WTC11 (cell line): ENCODE measurements at regions not wholly inside any gene's neighbourhood (a gene's known extent, or its start where the extent isn't known, plus 50 kb on each side); places are given as distances from the start of the nearest gene placed in this dataset.

ENCODE experiments used
- ATAC-seq: fragments of 200-7000 bp; cut with Tn5 transposase; 2 replicates; pipeline ENCODE4 v1.10.0; 2021; ENCODE audit warnings: mild to moderate bottlenecking, moderate library complexity
- CTCF ChIA-PET: fragments of 300-600 bp; sonication (Branson Sonifier 250); formaldehyde crosslinking; loops from one replicate; lab custom pipeline; 2021; ENCODE audit warnings: antibody characterized with exemption; lab: Charles Lee
- POLR2A ChIA-PET: fragments of 350-600 bp; sonication (Branson Sonifier 250); formaldehyde crosslinking; loops from one replicate; lab custom pipeline; 2021; ENCODE audit warnings: antibody characterized with exemption; lab: Charles Lee
- DNase-seq: peaks from one replicate; pipeline ENCODE4 v3.0.0; 2021; ENCODE audit warnings: low spot score
- H3K27ac Mint-ChIP-seq: 2 replicates; pipeline ENCODE4 v1.8.0; 2021; ENCODE audit warnings: mixed read lengths
- H3K27me3 Mint-ChIP-seq: 2 replicates; pipeline ENCODE4 v1.8.0; 2021; ENCODE audit warnings: low read depth, mild to moderate bottlenecking, moderate library complexity, mixed read lengths
- H3K36me3 Mint-ChIP-seq: 2 replicates; pipeline ENCODE4 v1.8.0; 2021; ENCODE audit warnings: mixed read lengths
- H3K4me1 Mint-ChIP-seq: 2 replicates; pipeline ENCODE4 v1.8.0; 2022; ENCODE audit warnings: mixed read lengths
- H3K4me3 Mint-ChIP-seq: 2 replicates; pipeline ENCODE4 v1.8.0; 2021; ENCODE audit warnings: mild to moderate bottlenecking, moderate library complexity, mixed read lengths
- H3K9me3 Mint-ChIP-seq: 2 replicates; pipeline ENCODE4 v1.8.0; 2021; ENCODE audit warnings: mixed read lengths
- FOXJ3 ChIP-seq: sonication (generic); formaldehyde crosslinking; IDR thresholded peaks from 2 replicates; pipeline ENCODE4 v1.9.0; 2021; ENCODE audit warnings: missing genetic modification reagents, mild to moderate bottlenecking, borderline replicate concordance
- FOXP1 ChIP-seq: sonication (generic); formaldehyde crosslinking; IDR thresholded peaks from 2 replicates; pipeline ENCODE4 v1.8.0; 2022; ENCODE audit warnings: missing genetic modification reagents, mild to moderate bottlenecking, moderate library complexity, borderline replicate concordance
- GTF2I ChIP-seq: fragments of 250-450 bp; sonication (Bioruptor Pico); conservative IDR thresholded peaks from 2 replicates; pipeline ENCODE4 v1.4.0; 2021; ENCODE audit warnings: mild to moderate bottlenecking
- IRF2 ChIP-seq: sonication (generic); formaldehyde crosslinking; IDR thresholded peaks from 2 replicates; pipeline ENCODE4 v1.8.0; 2022; ENCODE audit warnings: low read depth, missing genetic modification reagents, borderline replicate concordance
- KAT7 ChIP-seq: sonication (generic); formaldehyde crosslinking; IDR thresholded peaks from 2 replicates; pipeline ENCODE4 v1.8.1; 2023; ENCODE audit warnings: missing genetic modification reagents, mild to moderate bottlenecking, borderline replicate concordance
- SMAD3 ChIP-seq: sonication (generic); formaldehyde crosslinking; IDR thresholded peaks from 2 replicates; pipeline ENCODE4 v1.8.0; 2022; ENCODE audit warnings: missing genetic modification reagents, mild to moderate bottlenecking, borderline replicate concordance
- SMAD4 ChIP-seq: sonication (generic); formaldehyde crosslinking; IDR thresholded peaks from 2 replicates; pipeline ENCODE4 v1.8.0; 2022; ENCODE audit warnings: mild to moderate bottlenecking, missing genetic modification reagents
- SP1 ChIP-seq: sonication (generic); formaldehyde crosslinking; conservative IDR thresholded peaks from 2 replicates; pipeline ENCODE4 v1.8.1; 2022; ENCODE audit warnings: missing genetic modification reagents
- ZNF138 ChIP-seq: sonication (generic); formaldehyde crosslinking; conservative IDR thresholded peaks from 2 replicates; pipeline ENCODE4 v1.8.1; 2022; ENCODE audit warnings: mild to moderate bottlenecking, moderate library complexity, missing genetic modification reagents
- ZNF219 ChIP-seq: sonication (generic); formaldehyde crosslinking; IDR thresholded peaks from 2 replicates; pipeline ENCODE4 v1.8.0; 2023; ENCODE audit warnings: missing genetic modification reagents, mild to moderate bottlenecking, borderline replicate concordance
- ZNF317 ChIP-seq: sonication (generic); formaldehyde crosslinking; IDR thresholded peaks from 2 replicates; pipeline ENCODE4 v1.8.1; 2023; ENCODE audit warnings: low read depth, mild to moderate bottlenecking, moderate library complexity, missing genetic modification reagents, borderline replicate concordance
- ZNF416 ChIP-seq: fragments of 250-450 bp; sonication (Bioruptor Pico); IDR thresholded peaks from 2 replicates; pipeline ENCODE4 v1.9.0; 2021; ENCODE audit warnings: mild to moderate bottlenecking, inconsistent platforms
- TF ChIP-seq, protein P1 (sequence below): sonication (generic); formaldehyde crosslinking; IDR thresholded peaks from 2 replicates; pipeline ENCODE4 v1.8.0; 2023; ENCODE audit warnings: mild to moderate bottlenecking, missing genetic modification reagents
- TF ChIP-seq, protein P2 (sequence below): sonication (generic); formaldehyde crosslinking; IDR thresholded peaks from 2 replicates; pipeline ENCODE4 v1.8.1; 2023; ENCODE audit warnings: mild to moderate bottlenecking, missing genetic modification reagents
- TF ChIP-seq, protein P3 (sequence below): fragments of 250-450 bp; sonication (Bioruptor Pico); IDR thresholded peaks from 2 replicates; pipeline ENCODE4 v1.9.0; 2021; ENCODE audit warnings: mild to moderate bottlenecking, borderline replicate concordance
- TF ChIP-seq, protein P4 (sequence below): fragments of 200-600 bp; IDR thresholded peaks from 2 replicates; pipeline ENCODE4 v1.8.0; 2022; ENCODE audit warnings: antibody characterized with exemption

DNA sequence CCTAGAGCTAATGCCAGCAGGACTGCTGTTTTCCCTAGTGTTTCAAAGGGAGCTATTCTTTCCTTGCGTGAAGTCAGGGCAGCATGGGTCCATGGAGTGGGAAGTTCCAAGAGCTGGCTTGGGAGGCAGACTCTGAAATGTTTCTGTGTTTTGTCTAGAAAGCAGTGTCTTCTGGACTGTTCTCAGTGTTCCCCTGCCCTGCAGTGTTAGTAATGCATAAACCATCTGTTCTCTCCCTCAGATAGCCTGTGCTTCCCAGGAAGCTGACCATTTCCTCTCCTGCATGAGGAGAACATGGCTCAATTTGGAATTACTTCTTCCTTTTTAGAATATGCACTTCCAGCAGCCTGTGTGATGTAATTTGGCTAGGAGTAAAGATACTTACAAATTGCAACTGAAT is 116.7 kb upstream of the CXCL13 start:
- no peak for ATAC-seq
- no peak overlapping the region for H3K27ac Mint-ChIP-seq
- ChIA-PET POLR2A (no interaction called here), CTCF (interaction anchor here (1.1 kb wide), 1 partner anchor 24 kb away, joined by 3 read pairs; no protein-coding TSS in a partner anchor)
- TF ChIP-seq GTF2I (CRISPR knock-in tag) = no peak
- peaks cover 12% of the 10 kb centered on the region for H3K9me3 Mint-ChIP-seq
- peaks cover 13% of the 10 kb centered on the region for H3K27me3 Mint-ChIP-seq
- no peak overlapping the region for H3K4me3 Mint-ChIP-seq
- DNase-seq = no peak
- no peaks in the 10 kb centered on the region for H3K4me1 Mint-ChIP-seq
- no peaks in the 10 kb centered on the region for H3K36me3 Mint-ChIP-seq

DNA sequence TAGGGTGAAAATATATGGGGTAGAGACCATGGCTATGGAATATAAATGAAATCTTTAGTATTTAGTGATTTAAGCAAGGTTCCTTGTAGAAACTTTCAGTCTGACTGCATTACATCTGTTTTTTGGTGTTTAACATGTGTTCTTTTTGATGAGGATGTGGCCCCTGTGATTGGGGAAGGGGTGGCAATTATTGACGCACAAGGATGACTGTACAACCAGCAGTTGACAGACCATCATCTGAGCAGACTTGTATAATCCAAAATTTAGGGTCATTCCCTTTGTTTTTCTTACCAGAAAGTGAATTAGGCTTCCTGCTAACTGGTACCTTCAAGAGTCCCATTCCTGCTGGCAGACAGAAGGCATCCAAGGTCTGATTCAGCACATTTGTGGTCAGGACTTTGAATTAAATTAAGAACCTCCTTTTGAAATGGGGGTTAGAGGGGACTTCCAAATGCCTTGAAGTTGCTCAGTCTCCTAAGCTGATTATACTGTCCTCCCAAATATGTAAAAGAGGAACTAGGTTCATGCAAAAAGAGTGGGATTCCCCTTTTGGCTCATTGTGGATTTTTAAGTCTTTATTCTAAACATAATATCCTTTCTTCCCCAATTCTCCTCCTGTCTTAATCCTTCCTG is 112.4 kb upstream of the CXCL13 start:
- H3K4me1 Mint-ChIP-seq = no peaks in the 10 kb centered on the region
- TF ChIP-seq GTF2I (CRISPR knock-in tag) = no peak
- TF ChIP-seq ZNF416 (CRISPR knock-in tag) = no peak
- no peak for TF ChIP-seq SMAD3 (CRISPR knock-in tag)
- no peak for TF ChIP-seq IRF2 (CRISPR knock-in tag)
- no peak for TF ChIP-seq ZNF138 (CRISPR knock-in tag)
- TF ChIP-seq, protein P1, sequence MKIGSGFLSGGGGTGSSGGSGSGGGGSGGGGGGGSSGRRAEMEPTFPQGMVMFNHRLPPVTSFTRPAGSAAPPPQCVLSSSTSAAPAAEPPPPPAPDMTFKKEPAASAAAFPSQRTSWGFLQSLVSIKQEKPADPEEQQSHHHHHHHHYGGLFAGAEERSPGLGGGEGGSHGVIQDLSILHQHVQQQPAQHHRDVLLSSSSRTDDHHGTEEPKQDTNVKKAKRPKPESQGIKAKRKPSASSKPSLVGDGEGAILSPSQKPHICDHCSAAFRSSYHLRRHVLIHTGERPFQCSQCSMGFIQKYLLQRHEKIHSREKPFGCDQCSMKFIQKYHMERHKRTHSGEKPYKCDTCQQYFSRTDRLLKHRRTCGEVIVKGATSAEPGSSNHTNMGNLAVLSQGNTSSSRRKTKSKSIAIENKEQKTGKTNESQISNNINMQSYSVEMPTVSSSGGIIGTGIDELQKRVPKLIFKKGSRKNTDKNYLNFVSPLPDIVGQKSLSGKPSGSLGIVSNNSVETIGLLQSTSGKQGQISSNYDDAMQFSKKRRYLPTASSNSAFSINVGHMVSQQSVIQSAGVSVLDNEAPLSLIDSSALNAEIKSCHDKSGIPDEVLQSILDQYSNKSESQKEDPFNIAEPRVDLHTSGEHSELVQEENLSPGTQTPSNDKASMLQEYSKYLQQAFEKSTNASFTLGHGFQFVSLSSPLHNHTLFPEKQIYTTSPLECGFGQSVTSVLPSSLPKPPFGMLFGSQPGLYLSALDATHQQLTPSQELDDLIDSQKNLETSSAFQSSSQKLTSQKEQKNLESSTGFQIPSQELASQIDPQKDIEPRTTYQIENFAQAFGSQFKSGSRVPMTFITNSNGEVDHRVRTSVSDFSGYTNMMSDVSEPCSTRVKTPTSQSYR (CRISPR knock-in tag) = no peak
- TF ChIP-seq SP1 (CRISPR knock-in tag) = no peak
- TF ChIP-seq, protein P2, sequence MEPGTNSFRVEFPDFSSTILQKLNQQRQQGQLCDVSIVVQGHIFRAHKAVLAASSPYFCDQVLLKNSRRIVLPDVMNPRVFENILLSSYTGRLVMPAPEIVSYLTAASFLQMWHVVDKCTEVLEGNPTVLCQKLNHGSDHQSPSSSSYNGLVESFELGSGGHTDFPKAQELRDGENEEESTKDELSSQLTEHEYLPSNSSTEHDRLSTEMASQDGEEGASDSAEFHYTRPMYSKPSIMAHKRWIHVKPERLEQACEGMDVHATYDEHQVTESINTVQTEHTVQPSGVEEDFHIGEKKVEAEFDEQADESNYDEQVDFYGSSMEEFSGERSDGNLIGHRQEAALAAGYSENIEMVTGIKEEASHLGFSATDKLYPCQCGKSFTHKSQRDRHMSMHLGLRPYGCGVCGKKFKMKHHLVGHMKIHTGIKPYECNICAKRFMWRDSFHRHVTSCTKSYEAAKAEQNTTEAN (CRISPR knock-in tag) = no peak
- TF ChIP-seq, protein P3, sequence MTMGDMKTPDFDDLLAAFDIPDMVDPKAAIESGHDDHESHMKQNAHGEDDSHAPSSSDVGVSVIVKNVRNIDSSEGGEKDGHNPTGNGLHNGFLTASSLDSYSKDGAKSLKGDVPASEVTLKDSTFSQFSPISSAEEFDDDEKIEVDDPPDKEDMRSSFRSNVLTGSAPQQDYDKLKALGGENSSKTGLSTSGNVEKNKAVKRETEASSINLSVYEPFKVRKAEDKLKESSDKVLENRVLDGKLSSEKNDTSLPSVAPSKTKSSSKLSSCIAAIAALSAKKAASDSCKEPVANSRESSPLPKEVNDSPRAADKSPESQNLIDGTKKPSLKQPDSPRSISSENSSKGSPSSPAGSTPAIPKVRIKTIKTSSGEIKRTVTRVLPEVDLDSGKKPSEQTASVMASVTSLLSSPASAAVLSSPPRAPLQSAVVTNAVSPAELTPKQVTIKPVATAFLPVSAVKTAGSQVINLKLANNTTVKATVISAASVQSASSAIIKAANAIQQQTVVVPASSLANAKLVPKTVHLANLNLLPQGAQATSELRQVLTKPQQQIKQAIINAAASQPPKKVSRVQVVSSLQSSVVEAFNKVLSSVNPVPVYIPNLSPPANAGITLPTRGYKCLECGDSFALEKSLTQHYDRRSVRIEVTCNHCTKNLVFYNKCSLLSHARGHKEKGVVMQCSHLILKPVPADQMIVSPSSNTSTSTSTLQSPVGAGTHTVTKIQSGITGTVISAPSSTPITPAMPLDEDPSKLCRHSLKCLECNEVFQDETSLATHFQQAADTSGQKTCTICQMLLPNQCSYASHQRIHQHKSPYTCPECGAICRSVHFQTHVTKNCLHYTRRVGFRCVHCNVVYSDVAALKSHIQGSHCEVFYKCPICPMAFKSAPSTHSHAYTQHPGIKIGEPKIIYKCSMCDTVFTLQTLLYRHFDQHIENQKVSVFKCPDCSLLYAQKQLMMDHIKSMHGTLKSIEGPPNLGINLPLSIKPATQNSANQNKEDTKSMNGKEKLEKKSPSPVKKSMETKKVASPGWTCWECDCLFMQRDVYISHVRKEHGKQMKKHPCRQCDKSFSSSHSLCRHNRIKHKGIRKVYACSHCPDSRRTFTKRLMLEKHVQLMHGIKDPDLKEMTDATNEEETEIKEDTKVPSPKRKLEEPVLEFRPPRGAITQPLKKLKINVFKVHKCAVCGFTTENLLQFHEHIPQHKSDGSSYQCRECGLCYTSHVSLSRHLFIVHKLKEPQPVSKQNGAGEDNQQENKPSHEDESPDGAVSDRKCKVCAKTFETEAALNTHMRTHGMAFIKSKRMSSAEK (CRISPR knock-in tag) = no peak
- TF ChIP-seq FOXJ3 (CRISPR knock-in tag) = no peak
- no peak for TF ChIP-seq FOXP1
- TF ChIP-seq ZNF219 (CRISPR knock-in tag) = no peak
- no peak for TF ChIP-seq ZNF317 (CRISPR knock-in tag)
- no peak for TF ChIP-seq SMAD4 (CRISPR knock-in tag)
- TF ChIP-seq, protein P4, sequence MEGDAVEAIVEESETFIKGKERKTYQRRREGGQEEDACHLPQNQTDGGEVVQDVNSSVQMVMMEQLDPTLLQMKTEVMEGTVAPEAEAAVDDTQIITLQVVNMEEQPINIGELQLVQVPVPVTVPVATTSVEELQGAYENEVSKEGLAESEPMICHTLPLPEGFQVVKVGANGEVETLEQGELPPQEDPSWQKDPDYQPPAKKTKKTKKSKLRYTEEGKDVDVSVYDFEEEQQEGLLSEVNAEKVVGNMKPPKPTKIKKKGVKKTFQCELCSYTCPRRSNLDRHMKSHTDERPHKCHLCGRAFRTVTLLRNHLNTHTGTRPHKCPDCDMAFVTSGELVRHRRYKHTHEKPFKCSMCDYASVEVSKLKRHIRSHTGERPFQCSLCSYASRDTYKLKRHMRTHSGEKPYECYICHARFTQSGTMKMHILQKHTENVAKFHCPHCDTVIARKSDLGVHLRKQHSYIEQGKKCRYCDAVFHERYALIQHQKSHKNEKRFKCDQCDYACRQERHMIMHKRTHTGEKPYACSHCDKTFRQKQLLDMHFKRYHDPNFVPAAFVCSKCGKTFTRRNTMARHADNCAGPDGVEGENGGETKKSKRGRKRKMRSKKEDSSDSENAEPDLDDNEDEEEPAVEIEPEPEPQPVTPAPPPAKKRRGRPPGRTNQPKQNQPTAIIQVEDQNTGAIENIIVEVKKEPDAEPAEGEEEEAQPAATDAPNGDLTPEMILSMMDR = no peak
- TF ChIP-seq KAT7 (CRISPR knock-in tag) = no peak
- H3K27me3 Mint-ChIP-seq = peaks cover 19% of the 10 kb centered on the region
- H3K4me3 Mint-ChIP-seq = no peak overlapping the region
- POLR2A ChIA-PET = no interaction called here
- CTCF ChIA-PET = no interaction called here
- DNase-seq (no peak), ATAC-seq (no peak)
- H3K36me3 Mint-ChIP-seq = peaks cover 3% of the 10 kb centered on the region; the same call in 1 of the 2 replicates
- H3K27ac Mint-ChIP-seq = no peak overlapping the region
- H3K9me3 Mint-ChIP-seq = peaks cover 38% of the 10 kb centered on the region
